HCT116 (cell line): ENCODE measurements at regions not wholly inside any gene's neighbourhood (a gene's known extent, or its start where the extent isn't known, plus 50 kb on each side); places are given as distances from the start of the nearest gene placed in this dataset.

ENCODE experiments used
- ATAC-seq: fragments of 200-7000 bp; cut with Tn5 transposase; 2 replicates; pipeline ENCODE4 v1.9.1; 2020; ENCODE audit warnings: mild to moderate bottlenecking, moderate library complexity
- BruUV-seq: library from RNA; stranded (reverse); fragments of 400-500 nt; replicated peaks from 2 replicates; lab custom pipeline; 2021; lab: Mats Ljungman, UMichigan
- CTCF ChIA-PET: fragments of 300-600 bp; sonication (Branson Sonifier 250); formaldehyde crosslinking; loops from one replicate; lab custom pipeline; 2021; ENCODE audit warnings: antibody characterized with exemption; lab: Charles Lee
- POLR2A ChIA-PET: fragments of 300-600, 350-600 bp; sonication (Branson Sonifier 250); formaldehyde crosslinking; loops from one replicate; lab custom pipeline; 2021; ENCODE audit warnings: antibody characterized with exemption; lab: Charles Lee
- RAD21 ChIA-PET, 2 experiments: fragments of 300-600 bp; sonication (Branson Sonifier 250); formaldehyde crosslinking; loops; one replicate each; lab custom pipeline; 2023; ENCODE audit warnings: low total read pairs in 2 of 2; ENCODE audit not compliant: uncharacterized antibody in 2 of 2, unreplicated experiment in 2 of 2, low non-redundant PET in 1 of 2; lab: Charles Lee
- DNase-seq: peaks from one replicate; pipeline ENCODE4 v3.0.0-alpha.2; 2010; ENCODE audit warnings: low read depth, low spot score
- H2AFZ ChIP-seq: fragments of 200-600 bp; shearing (Covaris generic), sonication (generic); 2 replicates; pipeline ENCODE4 v1.6.1; 2017; ENCODE audit warnings: low read depth, mixed run types, mixed read lengths, antibody characterized with exemption, low read length; ENCODE audit not compliant: poor library complexity, severe bottlenecking
- H3K27ac ChIP-seq: 2 replicates; pipeline ENCODE4 v1.5.1; 2012; ENCODE audit warnings: low read depth, low read length
- H3K27me3 ChIP-seq: fragments of 200-600 bp; sonication (generic); 2 replicates; pipeline ENCODE4 v1.6.1; 2016; ENCODE audit warnings: mixed run types, low read length, mixed read lengths; ENCODE audit not compliant: insufficient read depth
- H3K36me3 ChIP-seq, 2 experiments: fragments of 200-500 bp in 1 of 2; fragments of 200-600 bp in 1 of 2; sonication (Bioruptor generic) in 1 of 2; sonication (generic) in 1 of 2; 2 replicates each; pipeline versions ENCODE4 v1.5.1 to v1.6.1; 2014 to 2016; ENCODE audit warnings: low read length in 2 of 2, inconsistent platforms in 1 of 2, mixed read lengths in 1 of 2, mixed run types in 1 of 2; ENCODE audit not compliant: insufficient read depth in 2 of 2, control insufficient read depth in 1 of 2
- H3K4me1 ChIP-seq, 2 experiments: fragments of 200-600 bp in 1 of 2; sonication (generic) in 1 of 2; 2 replicates each; pipeline versions ENCODE4 v1.5.1 to v1.6.1; 2012 to 2017; ENCODE audit warnings: low read length in 2 of 2, inconsistent platforms in 1 of 2, mild to moderate bottlenecking in 1 of 2, mixed read lengths in 1 of 2, mixed run types in 1 of 2, moderate library complexity in 1 of 2; ENCODE audit not compliant: insufficient read depth in 2 of 2, control insufficient read depth in 1 of 2
- H3K4me2 ChIP-seq: fragments of 200-600 bp; sonication (generic); 2 replicates; pipeline ENCODE4 v1.6.1; 2017; ENCODE audit warnings: mixed run types, low read length, mixed read lengths
- H3K4me3 ChIP-seq, 2 experiments: fragments of 200-600 bp in 1 of 2; sonication (generic) in 1 of 2; replicated peaks in 1 of 2; 2 replicates each; pipeline ENCODE4 v1.5.1; 2011 to 2016; ENCODE audit warnings: low read length in 2 of 2, control low read depth in 1 of 2, low read depth in 1 of 2, mild to moderate bottlenecking in 1 of 2, mixed read lengths in 1 of 2, mixed run types in 1 of 2
- H3K79me2 ChIP-seq: fragments of 200-600 bp; sonication (generic); 2 replicates; pipeline ENCODE4 v1.6.1; 2017; ENCODE audit warnings: mild to moderate bottlenecking, mixed run types, low read length, moderate library complexity, mixed read lengths; ENCODE audit not compliant: insufficient read depth
- H3K9ac ChIP-seq: fragments of 200-600 bp; sonication (generic); 2 replicates; pipeline ENCODE4 v1.6.1; 2016; ENCODE audit warnings: low read length, mixed read lengths
- H3K9me2 ChIP-seq: fragments of 200-600 bp; sonication (generic), shearing (Covaris generic); 2 replicates; pipeline ENCODE4 v1.6.1; 2017; ENCODE audit warnings: mixed run types, mild to moderate bottlenecking, moderate library complexity; ENCODE audit not compliant: insufficient read depth
- H3K9me3 ChIP-seq, 2 experiments: fragments of 200-500 bp in 1 of 2; fragments of 200-600 bp in 1 of 2; sonication (Bioruptor generic) in 1 of 2; sonication (generic) in 1 of 2; 2 replicates each; pipeline ENCODE4 v1.6.1; 2014 to 2017; ENCODE audit warnings: low read length in 2 of 2, mixed read lengths in 2 of 2, inconsistent platforms in 1 of 2, low read depth in 1 of 2, mild to moderate bottlenecking in 1 of 2, mixed run types in 1 of 2, moderate library complexity in 1 of 2; ENCODE audit not compliant: control insufficient read depth in 1 of 2, insufficient read depth in 1 of 2
- H4K20me1 ChIP-seq: fragments of 200-600 bp; sonication (generic), shearing (Covaris generic); 2 replicates; pipeline ENCODE4 v1.6.1; 2017; ENCODE audit warnings: mixed run types, mild to moderate bottlenecking, moderate library complexity; ENCODE audit not compliant: insufficient read depth
- ATF3 ChIP-seq: IDR thresholded peaks from 2 replicates; pipeline ENCODE4 v1.6.1; 2012
- CBX3 ChIP-seq: IDR thresholded peaks from 2 replicates; pipeline ENCODE4 v1.6.1; 2012; ENCODE audit warnings: low read depth
- ELF1 ChIP-seq: IDR thresholded peaks from 2 replicates; pipeline ENCODE4 v1.6.1; 2012; ENCODE audit warnings: low read depth, borderline replicate concordance
- EZH2 ChIP-seq: fragments of 200-600 bp; sonication (generic); IDR thresholded peaks from 2 replicates; pipeline ENCODE4 v1.6.1; 2017; ENCODE audit warnings: antibody characterized with exemption, mixed run types
- EZH2phosphoT487 ChIP-seq: fragments of 200-600 bp; IDR thresholded peaks from 2 replicates; pipeline ENCODE4 v1.6.1; 2018; ENCODE audit warnings: antibody characterized with exemption, borderline replicate concordance
- FOSL1 ChIP-seq: IDR thresholded peaks from 2 replicates; pipeline ENCODE4 v1.6.1; 2012; ENCODE audit warnings: low read depth
- JUND ChIP-seq: IDR thresholded peaks from 2 replicates; pipeline ENCODE4 v1.6.1; 2012
- MAX ChIP-seq: IDR thresholded peaks from 2 replicates; pipeline ENCODE4 v1.6.1; 2012
- POLR2A ChIP-seq: IDR thresholded peaks from 2 replicates; pipeline ENCODE4 v1.7.0; 2011; ENCODE audit warnings: borderline replicate concordance; ENCODE audit not compliant: insufficient read depth, insufficient read length; ENCODE audit errors: extremely low read depth
- POLR2AphosphoS5 ChIP-seq: IDR thresholded peaks from 2 replicates; pipeline ENCODE4 v1.6.1; 2011; ENCODE audit warnings: mild to moderate bottlenecking, low read depth, low read length, moderate library complexity
- RAD21 ChIP-seq: IDR thresholded peaks from 2 replicates; pipeline ENCODE4 v1.6.1; 2012; ENCODE audit warnings: low read depth, mild to moderate bottlenecking
- REST ChIP-seq: IDR thresholded peaks from 2 replicates; pipeline ENCODE4 v1.6.1; 2012; ENCODE audit warnings: low read depth
- SIN3A ChIP-seq: IDR thresholded peaks from 2 replicates; pipeline ENCODE4 v1.6.1; 2012; ENCODE audit warnings: low read depth
- SP1 ChIP-seq: IDR thresholded peaks from 2 replicates; pipeline ENCODE4 v1.6.1; 2012; ENCODE audit warnings: low read depth
- TCF7L2 ChIP-seq: IDR thresholded peaks from 2 replicates; pipeline ENCODE4 v1.7.0; 2011; ENCODE audit warnings: borderline replicate concordance, inconsistent platforms; ENCODE audit not compliant: insufficient read depth, insufficient read length; ENCODE audit errors: extremely low read depth
- YY1 ChIP-seq: IDR thresholded peaks from 2 replicates; pipeline ENCODE4 v1.6.1; 2011; ENCODE audit warnings: low read length, low read depth, moderate library complexity, mild to moderate bottlenecking; ENCODE audit not compliant: insufficient replicate concordance; ENCODE audit errors: extremely low read depth
- ZFX ChIP-seq: fragments of 450-650 bp; IDR thresholded peaks from 2 replicates; pipeline ENCODE4 v1.6.1; 2017
- ZNF274 ChIP-seq: fragments of 200-500 bp; sonication (Bioruptor generic); IDR thresholded peaks from 2 replicates; pipeline ENCODE4 v1.6.1; 2014; ENCODE audit warnings: mild to moderate bottlenecking, low read depth, low read length, inconsistent platforms
- intact Hi-C: fragments of 100-400 bp; cut with micrococcal nuclease; formaldehyde crosslinking; loops from 2 replicates; pipeline ENCODE4 v1.10.0; 2022
- TF ChIP-seq, protein P1 (sequence below), 3 experiments: fragments of 200-600 bp in 1 of 3; sonication (generic) in 1 of 3; IDR thresholded peaks in 2 of 3; conservative IDR thresholded peaks in 1 of 3; 2 replicates each; pipeline ENCODE4 v1.5.1; 2012 to 2017; ENCODE audit warnings: low read depth in 2 of 3, low read length in 2 of 3, antibody characterized with exemption in 1 of 3, borderline replicate concordance in 1 of 3, control low read depth in 1 of 3, mild to moderate bottlenecking in 1 of 3, mixed read lengths in 1 of 3, mixed run types in 1 of 3, moderate library complexity in 1 of 3; ENCODE audit not compliant: insufficient read depth in 1 of 3

- H2AFZ ChIP-seq, result no peak overlapping the region
- RAD21 ChIA-PET, result no interaction called here
- POLR2A ChIA-PET, result no interaction called here
- H3K9me3 ChIP-seq, result no peaks in the 10 kb centered on the region
- DNase-seq, result no peak
- H3K27ac ChIP-seq, result no peak overlapping the region
- no peaks in the 10 kb centered on the region for H4K20me1 ChIP-seq
- no peak overlapping the region for H3K4me2 ChIP-seq
- H3K36me3 ChIP-seq, result no peaks in the 10 kb centered on the region
- no peak for TF ChIP-seq EZH2
- TF ChIP-seq FOSL1, result no peak
- TF ChIP-seq EZH2phosphoT487, result no peak
- TF ChIP-seq MAX, result no peak
- TF ChIP-seq, protein P1, sequence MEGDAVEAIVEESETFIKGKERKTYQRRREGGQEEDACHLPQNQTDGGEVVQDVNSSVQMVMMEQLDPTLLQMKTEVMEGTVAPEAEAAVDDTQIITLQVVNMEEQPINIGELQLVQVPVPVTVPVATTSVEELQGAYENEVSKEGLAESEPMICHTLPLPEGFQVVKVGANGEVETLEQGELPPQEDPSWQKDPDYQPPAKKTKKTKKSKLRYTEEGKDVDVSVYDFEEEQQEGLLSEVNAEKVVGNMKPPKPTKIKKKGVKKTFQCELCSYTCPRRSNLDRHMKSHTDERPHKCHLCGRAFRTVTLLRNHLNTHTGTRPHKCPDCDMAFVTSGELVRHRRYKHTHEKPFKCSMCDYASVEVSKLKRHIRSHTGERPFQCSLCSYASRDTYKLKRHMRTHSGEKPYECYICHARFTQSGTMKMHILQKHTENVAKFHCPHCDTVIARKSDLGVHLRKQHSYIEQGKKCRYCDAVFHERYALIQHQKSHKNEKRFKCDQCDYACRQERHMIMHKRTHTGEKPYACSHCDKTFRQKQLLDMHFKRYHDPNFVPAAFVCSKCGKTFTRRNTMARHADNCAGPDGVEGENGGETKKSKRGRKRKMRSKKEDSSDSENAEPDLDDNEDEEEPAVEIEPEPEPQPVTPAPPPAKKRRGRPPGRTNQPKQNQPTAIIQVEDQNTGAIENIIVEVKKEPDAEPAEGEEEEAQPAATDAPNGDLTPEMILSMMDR (IDR thresholded peaks at IDR 0.05 in 2 of 3, conservative IDR thresholded peaks at IDR 0.05 in 1 of 3; ENCODE audit: borderline replicate concordance in 1 of 3, insufficient read depth in 1 of 3, low read depth in 2 of 3, low read length in 2 of 3), result no peak
- no peak for TF ChIP-seq ATF3
- TF ChIP-seq CBX3, result no peak
- no peak for TF ChIP-seq ZNF274
- no peak for TF ChIP-seq JUND
- TF ChIP-seq SIN3A, result no peak
- no peak for TF ChIP-seq REST
- no peak for TF ChIP-seq SP1
- no peak for TF ChIP-seq ELF1
- TF ChIP-seq POLR2A, result no peak
- no peak for TF ChIP-seq TCF7L2
- no peak for TF ChIP-seq YY1
- TF ChIP-seq POLR2AphosphoS5, result no peak
- TF ChIP-seq RAD21, result no peak
- no peak for TF ChIP-seq ZFX
- TF ChIP-seq, all 23 proteins: peak for 0
- ATAC-seq, result no peak
- intact Hi-C loops, result no loop called here
- no peak overlapping the region for H3K9ac ChIP-seq
- H3K4me1 ChIP-seq, result no peaks in the 10 kb centered on the region
- no peak overlapping the region for H3K4me3 ChIP-seq
- no TSS peak for BruUV-seq
- no peaks in the 10 kb centered on the region for H3K79me2 ChIP-seq
- no peaks in the 10 kb centered on the region for H3K9me2 ChIP-seq
- H3K27me3 ChIP-seq, result no peaks in the 10 kb centered on the region; the same call in 1 of the 2 replicates
- CTCF ChIA-PET, result no interaction called here
Observed at GRCh38 chr1:14083277-14083676, 383.3 kb downstream of the PRDM2 start.
